HG02973 (cell line): ENCODE measurements at regions not wholly inside any gene's neighbourhood (a gene's known extent, or its start where the extent isn't known, plus 50 kb on each side); places are given as distances from the start of the nearest gene placed in this dataset.
"Not testable (repeated sequence)": the region's sequence is repeated elsewhere in the genome, so short reads cannot be mapped to it uniquely, and the experiment has no call there.

Experiments
- ATAC-seq: cut with Tn5 transposase; IDR thresholded peaks from one replicate; pipeline ENCODE4 v1.9.1; 2021; ENCODE audit warnings: moderate library complexity; ENCODE audit not compliant: unreplicated experiment

- ATAC-seq = no peak
Observed at GRCh38 chr13:74554569-74555275, 420.5 kb upstream of the KLF12 start.

- no peak for ATAC-seq
Observed at GRCh38 chr13:74550039-74550438, 415.8 kb upstream of the KLF12 start.

GRCh38 chr13:74536649-74537048 is 402.4 kb upstream of the KLF12 start:
- ATAC-seq = not testable (repeated sequence)

DNA sequence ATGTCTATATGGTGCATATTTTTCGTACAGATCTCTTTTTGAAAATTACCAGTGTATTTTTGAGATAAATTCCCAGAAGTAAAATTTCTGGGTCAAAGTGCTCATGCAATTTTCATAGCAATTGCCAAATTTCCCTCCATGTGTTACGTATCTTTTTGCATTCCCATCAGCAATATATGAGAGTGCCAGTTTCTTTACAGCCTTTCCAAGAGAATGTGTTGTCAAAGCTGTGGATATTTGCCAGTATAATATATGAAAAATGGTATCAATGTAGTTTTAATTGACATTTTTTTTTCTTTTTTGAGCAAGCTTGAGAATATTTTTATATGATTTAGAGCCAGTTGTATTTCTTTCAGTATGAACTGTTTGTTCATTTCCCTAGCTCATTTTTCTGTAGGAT is 399.0 kb upstream of the KLF12 start:
- no peak for ATAC-seq

- ATAC-seq = no peak
Observed at GRCh38 chr13:74530011-74530410, 395.8 kb upstream of the KLF12 start.

- ATAC-seq = no peak
Observed at GRCh38 chr13:74528734-74529513, 394.7 kb upstream of the KLF12 start.

GRCh38 chr13:74523057-74523456 is 388.9 kb upstream of the KLF12 start:
- ATAC-seq = no peak

DNA sequence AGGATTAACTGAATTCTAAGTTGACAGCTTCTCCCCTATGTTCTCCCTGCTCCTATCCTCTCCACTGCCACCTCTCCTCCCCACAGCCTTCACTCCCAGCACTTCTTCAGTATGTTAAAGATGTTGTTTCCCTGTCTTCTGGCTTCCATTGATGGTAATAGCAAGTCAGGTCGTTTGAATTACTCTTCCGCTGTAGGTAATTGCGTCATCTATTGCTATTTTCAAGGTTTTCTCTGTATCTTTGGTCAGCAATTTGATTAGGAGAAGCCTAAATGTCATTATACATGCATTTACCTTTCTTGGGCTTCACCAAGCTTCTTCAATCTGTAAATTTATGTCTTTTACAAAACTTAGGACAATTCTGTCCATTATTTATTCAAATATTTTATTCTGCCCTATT is 377.3 kb upstream of the KLF12 start:
- ATAC-seq = no peak

DNA sequence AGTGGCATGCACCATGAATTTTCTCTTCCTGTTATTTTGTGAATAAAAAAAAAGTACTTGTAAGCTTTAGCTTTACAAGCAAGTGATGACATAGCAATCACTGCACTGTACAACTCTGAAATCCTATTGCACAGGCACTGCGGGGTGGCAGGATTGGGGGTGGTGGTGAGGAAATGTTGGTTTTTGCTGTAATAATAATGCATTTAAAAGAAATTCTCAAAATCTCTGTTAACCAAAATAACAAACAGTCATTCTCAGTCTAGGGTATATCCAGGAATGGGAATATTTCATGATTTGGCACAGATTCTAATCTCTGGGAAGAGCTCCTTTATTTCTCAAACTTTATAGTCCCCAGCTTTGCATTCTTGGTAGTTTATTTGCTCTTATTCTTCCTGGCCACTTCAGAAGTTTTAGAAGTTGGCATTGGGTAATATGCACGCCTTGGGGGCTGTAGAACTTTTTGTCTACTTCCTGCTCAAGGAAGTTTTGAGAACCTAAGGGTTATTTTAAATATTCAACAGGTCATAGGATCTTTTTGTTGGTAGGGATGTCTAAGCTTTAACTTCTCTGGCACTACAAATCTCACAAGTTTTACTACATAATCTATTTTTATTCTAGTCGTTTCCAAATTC is 353.0 kb upstream of the KLF12 start:
- no peak for ATAC-seq

DNA sequence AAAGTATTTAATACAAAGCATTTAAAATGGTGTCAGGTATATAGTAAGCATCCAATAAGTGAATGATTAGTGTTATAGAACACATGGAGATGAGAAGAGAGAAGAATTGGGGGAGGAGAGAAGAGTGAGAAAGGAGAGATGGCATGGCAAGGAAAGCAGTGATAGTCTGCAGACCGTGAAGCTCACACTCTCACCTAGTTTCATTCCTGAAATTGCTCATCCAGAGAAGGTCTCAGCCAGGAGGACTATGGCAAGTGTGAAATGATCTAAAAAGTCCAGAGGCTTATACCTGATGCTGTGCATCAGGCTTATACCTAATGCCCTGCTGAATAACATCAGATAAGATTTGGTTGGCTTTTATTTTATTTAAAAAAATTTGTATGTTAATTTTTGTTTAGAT is 351.6 kb upstream of the KLF12 start:
- no peak for ATAC-seq

GRCh38 chr13:74479124-74479523 is 344.9 kb upstream of the KLF12 start:
- ATAC-seq = no peak

GRCh38 chr13:74476788-74477187 is 342.6 kb upstream of the KLF12 start:
- no peak for ATAC-seq

GRCh38 chr13:74476365-74476764 is 342.2 kb upstream of the KLF12 start:
- ATAC-seq = no peak

DNA sequence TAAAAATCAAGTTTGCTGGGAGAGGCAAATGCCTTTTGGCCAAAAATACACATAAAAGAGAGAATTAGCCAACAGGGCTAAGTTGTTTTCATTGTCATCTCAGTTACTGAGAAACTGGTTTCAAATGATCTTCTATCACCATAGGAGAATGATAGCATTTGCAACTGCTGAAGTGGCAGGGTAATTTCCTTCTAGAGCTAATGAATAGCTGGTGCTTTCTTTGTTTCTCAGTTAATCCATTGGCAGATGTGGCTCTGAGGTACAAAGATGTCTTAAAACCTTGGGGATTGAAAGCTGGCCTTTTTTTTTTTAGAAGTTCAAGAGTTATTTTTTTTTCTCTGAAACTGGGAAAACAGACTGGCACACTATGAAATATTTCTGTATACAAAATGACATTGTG is 332.7 kb upstream of the KLF12 start:
- no peak for ATAC-seq

GRCh38 chr13:74466020-74466419 is 331.8 kb upstream of the KLF12 start:
- ATAC-seq = no peak

DNA sequence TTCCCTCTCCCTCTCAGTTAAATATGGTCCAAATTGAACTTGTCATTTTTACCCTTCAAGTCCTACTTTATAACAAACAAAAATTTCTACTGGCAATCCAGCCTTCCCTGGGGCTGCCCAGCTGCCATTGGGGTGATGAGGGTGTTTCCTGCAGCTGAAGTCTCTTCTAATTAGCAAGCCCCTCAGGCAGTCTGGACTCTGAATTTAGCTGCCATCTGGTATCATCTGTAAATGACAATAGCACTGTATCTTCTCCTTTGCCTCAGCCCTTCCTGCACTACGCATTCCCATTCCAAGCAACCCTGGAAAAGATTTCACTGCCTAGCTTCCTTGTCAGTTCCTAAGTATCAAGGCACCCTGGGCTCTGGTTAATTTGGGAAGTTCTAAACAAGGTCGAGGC is 331.1 kb upstream of the KLF12 start:
- no peak for ATAC-seq

- no peak for ATAC-seq
Observed at GRCh38 chr13:74464670-74465069, 330.5 kb upstream of the KLF12 start.

DNA sequence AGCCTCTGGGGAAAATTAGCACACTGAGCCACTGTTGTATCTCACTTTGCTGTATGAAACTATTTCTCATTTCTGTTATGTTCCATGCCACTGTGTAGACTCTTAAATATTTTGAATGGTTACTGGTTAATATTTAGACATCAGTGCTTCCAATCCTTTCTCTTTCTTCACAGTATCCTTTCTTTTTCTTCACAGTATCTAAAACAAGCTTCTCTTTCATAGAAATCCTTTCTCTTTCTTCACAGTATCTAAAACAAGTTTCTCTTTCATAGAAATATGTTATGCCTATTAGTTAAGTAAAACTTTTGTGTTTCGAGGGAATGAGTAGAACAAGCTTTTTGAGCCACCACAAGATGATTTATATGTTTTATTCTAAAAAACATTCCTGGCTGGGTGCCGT is 326.8 kb upstream of the KLF12 start:
- no peak for ATAC-seq

- ATAC-seq = no peak
Observed at GRCh38 chr13:74452881-74453280, 318.7 kb upstream of the KLF12 start.

DNA sequence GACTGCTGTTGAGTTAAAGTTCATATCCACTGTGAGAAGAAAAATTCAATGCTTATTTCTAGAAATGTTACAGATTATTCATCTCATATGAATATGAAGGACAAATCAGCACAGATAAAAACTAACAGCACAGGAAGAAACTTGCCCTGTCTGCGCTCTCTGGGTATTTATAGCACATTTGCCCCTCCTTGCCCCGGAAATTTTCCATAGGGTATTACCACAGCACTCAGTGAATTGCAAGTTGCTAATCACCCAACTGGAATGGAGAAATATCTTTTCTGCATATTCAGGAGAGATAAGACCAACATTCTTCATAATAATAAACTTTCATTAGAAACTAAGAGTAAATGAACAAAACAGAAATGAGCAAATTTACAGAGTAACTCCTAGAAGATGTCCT is 318.0 kb upstream of the KLF12 start:
- no peak for ATAC-seq

DNA sequence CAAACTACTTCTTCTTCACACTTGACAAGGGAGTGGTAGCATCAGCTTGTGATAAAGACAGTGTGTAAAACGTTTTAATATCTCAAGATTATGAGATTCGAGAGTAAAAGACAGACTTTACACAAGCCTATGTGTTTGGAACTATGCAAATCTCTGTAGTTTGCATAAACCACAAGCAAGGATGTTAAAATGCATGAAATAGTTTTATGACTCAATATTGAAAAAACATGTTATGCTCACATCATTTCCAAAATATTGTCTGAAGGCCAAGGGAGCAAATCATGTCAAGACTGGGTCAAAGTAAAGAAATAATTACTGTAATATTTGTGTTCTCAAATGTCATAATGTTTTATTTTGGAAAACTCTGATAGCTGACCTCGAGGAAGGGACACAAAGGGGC is 316.8 kb upstream of the KLF12 start:
- no peak for ATAC-seq

- ATAC-seq = no peak
Observed at GRCh38 chr13:74450525-74450845, 316.3 kb upstream of the KLF12 start.
